Stimulated activated naive CD8-positive, alpha-beta T cell treated with anti-CD3 and anti-CD28 coated beads, Interleukin-15, amount 100 ng/mL, for 72 hours (primary cell): ENCODE measurements at regions not wholly inside any gene's neighbourhood (a gene's known extent, or its start where the extent isn't known, plus 50 kb on each side); places are given as distances from the start of the nearest gene placed in this dataset.
"Not testable (repeated sequence)": the region's sequence is repeated elsewhere in the genome, so short reads cannot be mapped to it uniquely, and the experiment has no call there.

Source experiments
- ATAC-seq: fragments of 150-1000 bp; cut with Tn5 transposase; 2 replicates; pipeline ENCODE4 v1.10.0; 2021; ENCODE audit warnings: mild to moderate bottlenecking, moderate library complexity
- DNase-seq, 2 donors: peaks; one replicate each; pipeline ENCODE4 v3.0.0; 2021 to 2022
- H3K27ac Mint-ChIP-seq, 2 donors: one replicate each; pipeline ENCODE4 v1.8.0; 2022; ENCODE audit warnings: mild to moderate bottlenecking in 2 of 2, mixed read lengths in 2 of 2, moderate library complexity in 2 of 2
- H3K27me3 Mint-ChIP-seq: one replicate; pipeline ENCODE4 v1.8.0; 2022; ENCODE audit warnings: mixed read lengths
- H3K4me1 Mint-ChIP-seq: one replicate; pipeline ENCODE4 v1.8.0; 2022; ENCODE audit warnings: mild to moderate bottlenecking, mixed read lengths
- H3K4me3 Mint-ChIP-seq, 2 donors: one replicate each; pipeline ENCODE4 v1.8.0; 2022; ENCODE audit warnings: mild to moderate bottlenecking in 2 of 2, mixed read lengths in 2 of 2, moderate library complexity in 1 of 2
- H3K9me3 Mint-ChIP-seq, 2 donors: one replicate each; pipeline ENCODE4 v1.8.0; 2022; ENCODE audit warnings: mixed read lengths in 2 of 2

DNA sequence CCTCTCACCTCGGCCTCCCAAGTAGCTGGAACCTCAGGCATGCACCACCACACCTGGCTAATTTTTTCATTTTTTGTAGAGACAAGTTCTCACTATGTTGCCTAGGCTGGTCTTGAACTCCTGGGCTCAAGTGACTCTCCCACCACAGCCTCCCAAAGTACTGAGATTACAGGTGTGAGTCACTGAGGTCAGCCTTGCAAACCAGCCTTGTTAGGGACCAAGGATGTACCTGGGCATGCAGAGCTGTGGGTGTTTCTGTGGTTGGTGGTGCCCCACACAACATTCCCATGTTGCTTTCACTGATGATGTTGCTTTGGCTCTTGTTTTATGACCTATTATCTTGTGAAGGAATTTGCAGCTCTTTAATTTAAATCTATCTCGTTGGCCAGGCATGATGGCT is 54.8 kb downstream of the OTUD1 start:
- H3K27ac Mint-ChIP-seq = no peak overlapping the region
- ATAC-seq (peak; percentile 88), DNase-seq (peak in 1 of 2 donors; percentile 51)
- peaks cover 39% of the 10 kb centered on the region for H3K27me3 Mint-ChIP-seq
- no peaks in the 10 kb centered on the region for H3K9me3 Mint-ChIP-seq
- no peak overlapping the region for H3K4me3 Mint-ChIP-seq
- peaks cover 8% of the 10 kb centered on the region for H3K4me1 Mint-ChIP-seq

DNA sequence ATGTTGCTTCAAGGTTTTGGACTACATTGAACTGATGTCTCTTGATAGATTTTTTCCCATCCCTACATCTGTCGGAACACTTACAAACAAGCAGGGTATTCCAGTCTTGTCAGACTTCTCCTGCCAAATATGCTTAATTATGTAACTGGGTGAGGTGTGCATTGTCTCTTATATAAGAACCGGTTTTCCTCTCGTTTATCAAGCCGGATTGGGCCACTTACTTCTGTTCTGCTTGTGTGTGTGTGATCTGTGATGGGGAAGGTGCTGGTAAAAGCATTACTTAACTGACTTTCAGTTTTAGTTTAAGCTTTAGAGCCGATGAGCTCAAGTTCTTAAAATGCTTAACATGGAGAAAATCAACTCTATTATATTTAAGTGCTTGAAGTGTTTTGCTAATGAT is 57.9 kb downstream of the OTUD1 start:
- H3K4me1 Mint-ChIP-seq = peaks cover 8% of the 10 kb centered on the region
- peaks cover 28% of the 10 kb centered on the region for H3K27me3 Mint-ChIP-seq
- DNase-seq (no peak), ATAC-seq (no peak)
- H3K9me3 Mint-ChIP-seq = no peaks in the 10 kb centered on the region
- no peak overlapping the region for H3K27ac Mint-ChIP-seq
- no peak overlapping the region for H3K4me3 Mint-ChIP-seq

DNA sequence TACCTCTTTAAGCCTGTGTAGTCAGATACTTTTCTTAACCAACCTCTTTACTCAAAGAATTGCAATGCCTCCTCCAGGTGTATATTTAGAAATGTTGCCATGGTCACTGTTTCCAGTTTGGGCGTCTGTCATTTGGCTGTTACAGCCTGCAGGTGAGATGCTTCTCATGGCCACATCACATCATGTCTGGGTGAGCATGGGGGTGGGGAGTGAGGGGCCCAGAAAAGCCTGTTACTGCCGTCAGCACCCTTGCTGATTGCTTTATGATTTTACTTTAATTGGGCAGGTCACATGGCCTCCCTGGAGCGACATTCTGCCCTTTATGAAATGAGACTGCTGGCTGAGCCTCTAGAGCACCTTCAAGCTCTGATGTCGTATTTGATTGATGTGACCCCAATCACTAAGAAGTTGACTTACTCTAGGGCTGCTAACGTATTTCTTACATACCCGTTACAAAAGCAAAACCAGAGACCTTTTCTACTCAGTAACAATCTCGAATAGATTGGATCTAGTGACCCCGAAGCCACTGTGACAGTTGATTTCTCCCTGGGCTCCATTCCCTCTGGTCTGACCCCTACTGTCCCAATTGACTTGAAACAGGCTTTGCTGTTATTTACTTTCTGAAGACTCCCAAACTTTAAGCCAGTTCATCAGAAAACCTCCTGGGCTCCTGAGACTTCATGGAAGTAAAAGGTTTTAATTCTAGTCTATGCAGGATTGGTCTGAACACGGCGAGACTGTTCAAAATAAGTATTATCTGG is 60.7 kb downstream of the OTUD1 start:
- H3K9me3 Mint-ChIP-seq = no peaks in the 10 kb centered on the region
- no peak overlapping the region for H3K27ac Mint-ChIP-seq
- DNase-seq (no peak), ATAC-seq (no peak)
- H3K4me1 Mint-ChIP-seq = no peaks in the 10 kb centered on the region
- H3K4me3 Mint-ChIP-seq = no peak overlapping the region
- peaks cover 13% of the 10 kb centered on the region for H3K27me3 Mint-ChIP-seq

DNA sequence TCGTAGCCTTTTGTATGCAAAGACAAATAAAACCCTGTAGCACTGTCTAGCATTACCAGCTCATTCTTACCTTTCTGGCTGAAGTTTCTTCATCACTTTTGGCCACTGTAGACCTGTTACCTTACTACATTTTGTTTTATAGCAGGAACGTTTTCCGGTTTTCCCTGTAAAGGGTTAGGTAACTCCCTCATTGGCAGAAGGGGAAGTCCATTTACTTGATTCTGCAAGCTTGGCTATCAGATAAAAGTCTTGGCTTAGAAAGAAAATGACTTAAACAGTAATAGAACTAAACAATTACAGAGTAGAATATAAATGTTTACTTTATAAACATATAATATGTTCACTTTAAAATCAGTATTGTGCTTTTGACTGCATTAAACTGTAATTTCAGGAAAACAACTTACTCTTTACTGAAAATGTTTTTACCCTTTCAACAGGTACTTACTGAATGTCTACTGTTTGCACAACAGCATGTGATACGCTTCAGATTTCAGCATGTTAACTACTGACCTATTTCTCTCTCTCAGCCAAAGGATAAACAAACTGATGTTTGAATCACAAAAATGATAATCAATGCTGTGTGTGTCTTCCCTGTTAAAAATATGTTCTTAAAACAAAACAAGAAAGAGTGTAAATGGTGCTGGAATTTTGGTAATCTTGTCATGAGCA is 67.1 kb downstream of the OTUD1 start:
- Mint-ChIP-seq H3K4me3 (no peak overlapping the region), H3K4me1 (no peaks in the 10 kb centered on the region), H3K9me3 (peaks cover 10 to 11% of the 10 kb centered on the region in 2 donors), H3K27ac (no peak overlapping the region), H3K27me3 (peaks cover 11% of the 10 kb centered on the region)
- DNase-seq (no peak), ATAC-seq (no peak)

DNA sequence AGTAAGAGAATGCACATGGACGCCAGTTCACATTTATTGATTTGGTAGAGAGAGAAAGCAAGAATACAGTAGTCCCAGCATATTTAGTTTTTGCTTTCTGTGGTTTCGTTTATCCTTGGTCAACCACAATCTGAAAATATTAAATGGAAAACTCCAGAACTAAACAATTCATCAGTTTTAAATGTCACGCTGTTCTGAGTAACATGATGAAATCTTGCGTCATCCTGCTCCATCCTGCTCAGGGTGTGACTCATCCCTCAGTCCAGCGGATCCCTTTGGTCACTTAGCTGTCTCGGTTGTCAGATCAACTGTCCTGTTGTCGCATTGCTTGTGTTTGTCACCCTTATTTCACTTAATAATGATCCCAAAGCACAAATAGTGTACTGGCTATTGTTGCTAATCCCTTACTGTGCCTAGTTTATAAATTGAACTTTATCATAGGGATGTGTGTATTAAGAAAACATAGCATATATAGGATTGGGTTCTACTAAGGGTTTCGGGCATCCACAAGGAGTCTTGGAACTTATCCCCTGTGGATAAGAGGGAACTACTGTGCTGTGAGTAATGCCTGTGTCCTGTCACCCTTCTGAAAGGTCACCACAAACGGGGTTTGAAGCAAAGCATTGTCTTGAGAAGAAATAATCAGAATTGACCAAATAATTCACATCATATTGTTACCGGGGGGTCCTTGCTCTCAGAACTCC is 73.6 kb downstream of the OTUD1 start:
- peaks cover 11% of the 10 kb centered on the region for H3K27me3 Mint-ChIP-seq
- H3K4me1 Mint-ChIP-seq = peaks cover 45% of the 10 kb centered on the region
- peak overlapping the region; percentile 30 to 88 for H3K27ac Mint-ChIP-seq
- ATAC-seq (peak; percentile 55), DNase-seq (no peak)
- H3K4me3 Mint-ChIP-seq = no peak overlapping the region
- peaks cover 16% of the 10 kb centered on the region in 2 donors for H3K9me3 Mint-ChIP-seq

DNA sequence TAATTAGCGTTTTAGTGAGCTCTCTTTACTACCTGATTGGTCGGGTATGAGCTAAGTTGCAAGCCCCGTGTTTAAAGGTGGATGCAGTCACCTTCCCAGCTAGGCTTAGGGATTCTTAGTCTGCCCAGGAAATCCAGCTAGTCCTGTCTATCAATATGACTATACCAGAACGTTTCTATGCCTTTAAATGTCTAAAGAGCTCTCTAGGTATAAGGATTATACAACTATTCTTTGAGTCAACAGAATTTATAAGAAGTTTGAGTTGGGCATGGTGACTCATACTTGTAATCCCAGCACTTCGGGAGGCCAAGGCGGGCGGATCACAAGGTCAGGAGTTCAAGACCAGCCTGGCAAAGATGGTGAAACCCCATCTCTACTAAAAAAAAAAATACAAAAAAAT is 74.7 kb downstream of the OTUD1 start:
- Mint-ChIP-seq H3K9me3 (peaks cover 14 to 15% of the 10 kb centered on the region in 2 donors), H3K27ac (peak overlapping the region in 1 of 2 donors; percentile 39), H3K4me1 (peaks cover 48% of the 10 kb centered on the region)
- ATAC-seq, H3K4me3 Mint-ChIP-seq, H3K27me3 Mint-ChIP-seq, DNase-seq: not testable (repeated sequence)

DNA sequence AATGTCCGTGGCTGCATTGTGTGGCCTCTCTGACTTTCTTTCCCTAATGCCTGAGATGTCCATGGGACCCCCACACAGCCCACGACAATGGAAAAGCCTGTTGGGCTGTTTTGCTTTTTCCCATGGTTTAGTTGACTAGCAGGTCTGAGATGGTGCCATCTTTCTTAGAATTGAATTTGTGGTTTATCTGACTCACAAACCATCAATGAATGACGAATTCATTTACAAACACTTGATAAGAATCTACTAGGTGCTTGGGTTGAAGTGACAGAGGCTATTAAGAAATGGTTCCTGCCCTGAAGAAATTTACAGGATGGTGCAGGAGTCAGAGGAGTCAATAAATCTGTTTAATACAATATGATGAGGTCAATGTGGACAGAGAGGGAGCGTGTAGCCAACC is 75.4 kb downstream of the OTUD1 start:
- peaks cover 7% of the 10 kb centered on the region for H3K27me3 Mint-ChIP-seq
- peaks cover 11 to 12% of the 10 kb centered on the region in 2 donors for H3K9me3 Mint-ChIP-seq
- H3K4me1 Mint-ChIP-seq = peaks cover 48% of the 10 kb centered on the region
- H3K27ac Mint-ChIP-seq = peak overlapping the region; percentile 36 to 57
- ATAC-seq (peak; percentile 86), DNase-seq (no peak)
- H3K4me3 Mint-ChIP-seq = peak overlapping the region; percentile 6 to 30

DNA sequence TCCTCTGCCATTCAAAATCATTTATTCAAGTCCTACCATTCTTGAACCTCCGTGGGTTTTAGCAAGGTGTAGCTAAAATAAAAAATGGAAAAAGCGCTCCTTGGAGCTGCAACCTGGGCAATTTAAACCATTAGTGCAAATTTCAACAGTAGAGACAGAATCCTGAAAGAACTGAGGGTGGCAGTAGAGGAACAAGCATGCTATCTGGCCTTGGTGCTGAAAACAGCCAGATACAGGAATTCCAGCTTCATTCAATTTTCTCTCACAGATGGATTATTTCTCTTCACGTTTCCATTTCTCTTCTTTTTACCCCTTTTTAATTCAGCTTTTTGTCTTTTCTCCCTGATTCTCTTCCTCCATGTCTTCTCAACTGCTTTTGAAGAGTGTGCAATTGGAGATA is 77.7 kb downstream of the OTUD1 start:
- Mint-ChIP-seq H3K27ac (no peak overlapping the region), H3K4me3 (no peak overlapping the region), H3K9me3 (peaks cover 10 to 11% of the 10 kb centered on the region in 2 donors), H3K4me1 (peaks cover 61% of the 10 kb centered on the region), H3K27me3 (peaks cover 7% of the 10 kb centered on the region)
- no peak for ATAC-seq
- DNase-seq = no peak

DNA sequence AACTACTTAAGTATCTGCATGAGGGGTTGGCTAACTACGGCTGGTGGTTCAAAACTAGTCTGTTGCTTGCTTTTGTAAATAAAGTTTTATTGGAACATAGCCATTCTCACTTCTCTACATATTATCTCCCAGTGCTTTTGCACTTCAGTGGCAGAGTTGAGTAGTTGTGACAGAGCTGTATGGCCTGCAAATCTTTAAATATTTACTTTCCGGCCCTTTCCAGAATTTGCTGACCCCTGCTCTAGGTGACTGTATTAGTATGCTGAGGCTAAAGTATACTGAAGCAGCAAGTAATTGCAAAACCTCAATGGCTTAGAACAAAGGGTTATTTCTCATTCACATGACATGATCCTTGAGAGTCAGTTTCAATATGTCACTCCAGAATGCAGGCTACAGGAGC is 78.3 kb downstream of the OTUD1 start:
- Mint-ChIP-seq H3K4me3 (no peak overlapping the region), H3K4me1 (peaks cover 56% of the 10 kb centered on the region), H3K9me3 (peaks cover 5 to 6% of the 10 kb centered on the region in 2 donors), H3K27me3 (peaks cover 7% of the 10 kb centered on the region), H3K27ac (no peak overlapping the region)
- ATAC-seq (no peak), DNase-seq (no peak)

DNA sequence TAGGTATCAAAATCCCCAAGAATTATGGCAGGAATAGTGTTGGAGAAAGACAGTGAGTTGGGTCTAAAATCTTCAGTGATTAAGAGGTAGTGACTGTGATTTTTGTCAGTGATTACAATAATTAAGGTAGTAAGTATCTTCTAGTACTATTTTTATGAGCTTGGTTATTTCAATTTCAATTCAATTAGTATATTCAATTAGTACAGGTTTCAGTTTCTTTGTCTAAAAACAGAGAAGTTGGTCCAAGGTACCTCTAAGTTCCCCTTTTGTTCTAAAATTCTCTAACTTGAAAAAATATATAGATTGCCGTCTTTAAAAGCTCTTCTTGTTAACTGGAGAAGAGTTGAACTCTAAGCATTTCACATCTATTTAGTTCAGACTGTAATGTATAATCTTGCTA is 82.9 kb downstream of the OTUD1 start:
- DNase-seq (no peak), ATAC-seq (no peak)
- no peak overlapping the region for H3K4me3 Mint-ChIP-seq
- peaks cover 4 to 6% of the 10 kb centered on the region in 2 donors for H3K9me3 Mint-ChIP-seq
- peaks cover 20% of the 10 kb centered on the region for H3K4me1 Mint-ChIP-seq
- H3K27me3 Mint-ChIP-seq = peaks cover 7% of the 10 kb centered on the region
- H3K27ac Mint-ChIP-seq = no peak overlapping the region

DNA sequence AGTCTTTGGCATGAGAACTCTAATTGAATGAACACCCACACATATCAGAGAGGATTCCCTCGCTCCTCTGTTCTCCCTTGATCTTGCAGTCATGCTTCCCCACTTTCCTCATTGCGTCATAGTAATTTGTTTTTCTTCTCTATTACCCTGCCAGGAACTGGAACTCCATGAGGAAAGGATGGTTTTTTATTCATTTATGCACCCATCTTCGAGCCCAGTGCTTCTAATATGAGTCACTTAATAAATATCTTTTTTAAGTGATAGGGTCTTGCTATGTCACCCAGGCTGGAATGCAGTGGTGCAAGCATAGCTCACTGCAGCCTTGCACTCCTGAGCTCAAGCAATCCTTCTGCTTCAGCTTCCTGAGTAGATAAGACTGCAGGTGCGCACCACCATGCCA is 83.5 kb downstream of the OTUD1 start:
- H3K27me3 Mint-ChIP-seq = peaks cover 7% of the 10 kb centered on the region
- DNase-seq (no peak), ATAC-seq (no peak)
- peaks cover 18% of the 10 kb centered on the region for H3K4me1 Mint-ChIP-seq
- no peak overlapping the region for H3K27ac Mint-ChIP-seq
- peaks cover 4 to 6% of the 10 kb centered on the region in 2 donors for H3K9me3 Mint-ChIP-seq
- no peak overlapping the region for H3K4me3 Mint-ChIP-seq

DNA sequence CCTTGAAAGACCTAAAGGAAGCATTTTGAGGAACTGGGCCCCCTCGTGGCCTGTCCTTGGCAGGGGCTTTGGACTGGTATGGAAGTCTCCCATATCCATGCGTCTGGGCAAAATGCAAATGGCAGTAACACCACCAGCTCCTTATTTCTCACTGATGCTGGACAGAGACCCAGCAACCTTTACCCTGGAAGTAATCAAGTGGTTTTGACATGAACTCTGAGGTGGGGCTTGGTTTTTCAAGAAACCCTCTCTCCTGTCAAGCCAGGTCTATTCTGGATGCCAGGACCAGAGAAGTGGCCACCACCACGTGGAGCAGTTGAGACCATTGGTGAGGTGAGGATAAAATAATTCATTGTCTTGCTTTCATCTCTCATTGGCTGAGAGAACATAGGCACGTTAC is 84.4 kb downstream of the OTUD1 start:
- Mint-ChIP-seq H3K9me3 (peaks cover 4 to 6% of the 10 kb centered on the region in 2 donors), H3K27me3 (peaks cover 7% of the 10 kb centered on the region), H3K4me3 (no peak overlapping the region), H3K4me1 (peaks cover 18% of the 10 kb centered on the region), H3K27ac (no peak overlapping the region)
- no peak for ATAC-seq
- DNase-seq = no peak

DNA sequence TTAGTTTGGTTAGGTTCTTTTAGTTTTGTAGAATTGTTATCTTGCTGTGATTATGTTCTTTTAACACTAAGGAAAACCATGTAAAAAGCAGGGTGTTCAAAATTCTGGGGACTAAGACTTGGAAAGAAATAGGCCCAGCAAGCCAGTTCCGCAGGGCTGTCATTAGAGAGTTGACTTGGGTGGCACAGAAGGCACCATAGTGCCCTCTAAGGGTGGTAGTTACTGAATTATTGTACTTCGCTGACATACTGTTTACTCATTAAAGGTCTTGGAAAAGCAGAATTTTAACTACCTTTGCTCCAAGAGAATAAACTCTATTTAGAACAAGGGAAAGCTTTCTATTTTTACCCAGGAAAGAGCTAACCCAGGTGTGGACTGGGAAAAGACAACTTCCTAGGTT is 86.5 kb downstream of the OTUD1 start:
- peaks cover 25% of the 10 kb centered on the region for H3K4me1 Mint-ChIP-seq
- H3K27me3 Mint-ChIP-seq = no peaks in the 10 kb centered on the region
- H3K27ac Mint-ChIP-seq = no peak overlapping the region
- DNase-seq (no peak), ATAC-seq (peak; percentile 75)
- peaks cover 0 to 4% of the 10 kb centered on the region in 2 donors for H3K9me3 Mint-ChIP-seq
- H3K4me3 Mint-ChIP-seq = no peak overlapping the region

DNA sequence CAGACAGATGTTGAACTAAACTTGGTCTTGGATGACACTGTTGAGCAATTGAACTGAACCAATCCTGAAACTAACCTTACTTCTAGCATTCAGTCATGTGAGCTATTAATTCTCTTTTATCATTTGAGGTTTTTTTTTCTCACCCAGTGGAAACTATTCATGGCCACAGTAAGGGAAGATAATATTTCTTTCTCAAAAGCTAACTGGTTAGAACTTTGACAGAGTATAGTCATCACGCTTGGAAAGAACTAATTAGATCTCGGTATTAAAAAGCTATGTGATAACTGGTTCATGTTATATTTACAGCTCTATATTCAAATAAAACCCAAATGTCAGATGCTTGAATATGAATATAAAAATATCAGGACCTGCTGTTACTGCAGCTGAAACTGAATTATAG is 89.5 kb downstream of the OTUD1 start:
- Mint-ChIP-seq H3K4me1 (peaks cover 45% of the 10 kb centered on the region), H3K4me3 (no peak overlapping the region), H3K9me3 (no peaks in the 10 kb centered on the region), H3K27me3 (no peaks in the 10 kb centered on the region), H3K27ac (peak overlapping the region in 1 of 2 donors; percentile 40)
- DNase-seq (no peak), ATAC-seq (peak; percentile 29)

DNA sequence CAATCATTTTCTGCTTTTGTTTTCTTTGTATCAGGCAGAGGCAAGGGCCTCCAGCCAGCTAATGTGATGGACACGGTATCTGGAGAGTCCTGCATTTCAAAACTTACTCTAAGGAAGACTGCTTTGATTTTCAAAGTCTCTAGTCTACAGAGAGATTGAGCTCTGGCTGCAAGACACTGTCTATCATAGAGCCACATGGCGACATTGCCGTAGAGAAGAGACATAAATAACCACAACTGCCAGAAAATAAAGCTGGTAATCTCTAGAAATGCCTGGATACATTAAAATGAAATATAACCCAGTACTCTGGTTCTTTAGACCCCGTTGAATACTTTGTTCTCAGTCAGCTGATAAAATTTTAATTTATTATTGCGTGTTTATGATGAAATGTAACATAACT is 90.8 kb downstream of the OTUD1 start:
- DNase-seq (no peak), ATAC-seq (no peak)
- Mint-ChIP-seq H3K4me3 (peak overlapping the region in 1 of 2 donors; percentile 5), H3K9me3 (no peaks in the 10 kb centered on the region), H3K27me3 (no peaks in the 10 kb centered on the region), H3K4me1 (peaks cover 54% of the 10 kb centered on the region), H3K27ac (no peak overlapping the region)

DNA sequence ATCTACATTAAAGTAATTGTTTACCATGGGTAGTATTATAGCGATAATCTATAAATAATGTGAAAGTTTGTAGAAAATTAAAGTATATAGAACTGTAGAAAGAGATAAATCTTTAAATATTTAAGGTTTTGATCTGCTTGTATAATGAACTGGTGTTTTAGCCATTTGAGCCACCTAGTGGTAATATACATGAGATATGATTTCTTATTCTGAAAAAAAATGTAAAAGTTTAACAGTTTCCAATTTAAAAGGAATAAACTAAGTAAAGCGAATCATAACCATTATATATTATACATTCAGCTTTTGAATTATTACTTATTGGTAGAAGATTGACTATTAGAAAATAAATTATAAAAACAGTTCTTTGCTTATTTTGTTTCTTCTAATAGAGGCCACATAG is 91.2 kb downstream of the OTUD1 start:
- Mint-ChIP-seq H3K27ac (no peak overlapping the region), H3K27me3 (no peaks in the 10 kb centered on the region), H3K4me1 (peaks cover 58% of the 10 kb centered on the region), H3K9me3 (no peaks in the 10 kb centered on the region), H3K4me3 (no peak overlapping the region)
- ATAC-seq (no peak), DNase-seq (no peak)
